PC-9 (cell line): ENCODE measurements at regions not wholly inside any gene's neighbourhood (a gene's known extent, or its start where the extent isn't known, plus 50 kb on each side); places are given as distances from the start of the nearest gene placed in this dataset.

Experiments used
- BruUV-seq: library from RNA; stranded (reverse); fragments of 400-500 nt; replicated peaks from 2 replicates; lab custom pipeline; 2021; lab: Mats Ljungman, UMichigan
- CTCF ChIA-PET: fragments of 300-600 bp; sonication (Branson Sonifier 250); formaldehyde crosslinking; loops from one replicate; lab custom pipeline; 2022; ENCODE audit warnings: antibody characterized with exemption; lab: Charles Lee
- POLR2A ChIA-PET: fragments of 300-600 bp; sonication (Branson Sonifier 250); formaldehyde crosslinking; loops from one replicate; lab custom pipeline; 2022; ENCODE audit warnings: antibody characterized with exemption; ENCODE audit not compliant: unreplicated experiment; lab: Charles Lee
- DNase-seq, 2 experiments: peaks; one replicate each; pipeline versions ENCODE4 v3.0.0 to v3.0.0-alpha.2; 2015 to 2022; ENCODE audit warnings: mixed read lengths in 1 of 2
- H2AFZ ChIP-seq: fragments of 200-600 bp; sonication (generic); 2 replicates; pipeline ENCODE4 v1.8.1; 2017; ENCODE audit warnings: antibody characterized with exemption
- H3F3A ChIP-seq: fragments of 200-600 bp; sonication (generic); 2 replicates; pipeline ENCODE4 v1.8.1; 2017; ENCODE audit warnings: antibody characterized with exemption, mild to moderate bottlenecking, low read depth; ENCODE audit not compliant: insufficient read depth
- H3K27ac ChIP-seq: fragments of 200-600 bp; sonication (generic); 2 replicates; pipeline ENCODE4 v1.6.1; 2016; ENCODE audit warnings: mixed run types
- H3K27me3 ChIP-seq: fragments of 200-600 bp; sonication (generic); 2 replicates; pipeline ENCODE4 v1.6.1; 2016; ENCODE audit warnings: low read depth, mixed run types; ENCODE audit not compliant: insufficient read depth
- H3K36me3 ChIP-seq: fragments of 200-600 bp; sonication (generic); 2 replicates; pipeline ENCODE4 v1.6.1; 2016; ENCODE audit warnings: low read depth, mixed run types
- H3K4me1 ChIP-seq: fragments of 200-600 bp; sonication (generic); replicated peaks from 2 replicates; pipeline ENCODE4 v1.6.1; 2016; ENCODE audit warnings: mixed run types; ENCODE audit not compliant: insufficient read depth
- H3K4me2 ChIP-seq: fragments of 200-600 bp; sonication (generic); 2 replicates; pipeline ENCODE4 v1.6.1; 2017; ENCODE audit warnings: mixed run types
- H3K4me3 ChIP-seq: fragments of 200-600 bp; sonication (generic); 2 replicates; pipeline ENCODE4 v1.6.1; 2016; ENCODE audit warnings: mixed run types
- H3K79me2 ChIP-seq: fragments of 200-600 bp; sonication (generic); 2 replicates; pipeline ENCODE4 v1.6.1; 2017; ENCODE audit warnings: low read depth, mixed run types
- H3K9me2 ChIP-seq: fragments of 200-600 bp; sonication (generic); 2 replicates; pipeline ENCODE4 v1.8.1; 2017; ENCODE audit warnings: mild to moderate bottlenecking; ENCODE audit not compliant: insufficient read depth
- H3K9me3 ChIP-seq: fragments of 200-600 bp; sonication (generic); 2 replicates; pipeline ENCODE4 v1.8.1; 2016; ENCODE audit warnings: low read depth; ENCODE audit not compliant: insufficient read depth
- H4K20me1 ChIP-seq: fragments of 200-600 bp; sonication (generic); 2 replicates; pipeline ENCODE4 v1.8.1; 2017; ENCODE audit not compliant: insufficient read depth
- CTCF ChIP-seq: fragments of 200-600 bp; sonication (generic); conservative IDR thresholded peaks from 2 replicates; pipeline ENCODE4 v1.6.1; 2017; ENCODE audit warnings: mixed run types, antibody characterized with exemption, mild to moderate bottlenecking, moderate library complexity
- EZH2 ChIP-seq: fragments of 200-600 bp; sonication (generic); IDR thresholded peaks from 2 replicates; pipeline ENCODE4 v1.8.0; 2017; ENCODE audit warnings: antibody characterized with exemption, low read depth
- intact Hi-C: fragments of 100-400 bp; cut with micrococcal nuclease; formaldehyde crosslinking; loops from one replicate; pipeline ENCODE4 v1.10.0; 2022; ENCODE audit not compliant: unreplicated experiment

DNA sequence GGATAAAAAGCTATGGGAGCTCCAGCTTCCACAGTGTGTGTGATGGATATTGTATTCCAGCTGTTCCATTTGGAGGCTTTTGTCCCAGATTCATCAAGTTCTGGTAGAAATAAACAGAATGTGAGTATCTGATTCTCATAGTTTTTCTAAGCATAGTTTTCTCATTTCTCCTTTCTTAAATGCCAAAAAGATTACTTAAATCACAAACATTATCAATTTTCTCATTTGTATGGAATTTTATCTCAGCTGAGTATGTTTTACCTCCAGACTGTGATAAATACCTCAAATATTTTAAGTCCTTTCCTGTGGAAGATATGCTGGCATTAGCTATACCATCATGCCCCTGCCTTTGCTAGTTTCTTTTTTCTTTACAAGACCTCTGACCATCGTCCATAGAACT, 767.3 kb downstream of the TFAP2A start:
- Histone ChIP-seq H3K27ac (no peak overlapping the region), H3K4me3 (no peak overlapping the region), H3F3A (no peaks in the 10 kb centered on the region), H3K9me2 (no peaks in the 10 kb centered on the region), H3K4me1 (no peaks in the 10 kb centered on the region), H3K36me3 (no peaks in the 10 kb centered on the region), H2AFZ (no peak overlapping the region), H3K9me3 (no peaks in the 10 kb centered on the region), H3K4me2 (no peak overlapping the region), H3K79me2 (no peaks in the 10 kb centered on the region), H3K27me3 (no peaks in the 10 kb centered on the region), H4K20me1 (no peaks in the 10 kb centered on the region)
- intact Hi-C loops: no loop called here
- no peak for TF ChIP-seq CTCF
- no peak for TF ChIP-seq EZH2
- CTCF ChIA-PET: no interaction called here
- POLR2A ChIA-PET: no interaction called here
- no TSS peak for BruUV-seq
- no peak for DNase-seq

GRCh38 chr6:9647071-9647445, 767.8 kb downstream of the TFAP2A start:
- intact Hi-C loops: no loop called here
- Histone ChIP-seq H3K9me2 (no peaks in the 10 kb centered on the region), H3K4me2 (no peak overlapping the region), H3K27ac (no peak overlapping the region), H3K4me3 (no peak overlapping the region), H3K4me1 (no peaks in the 10 kb centered on the region), H3F3A (no peaks in the 10 kb centered on the region), H3K36me3 (no peaks in the 10 kb centered on the region), H3K9me3 (no peaks in the 10 kb centered on the region), H2AFZ (no peak overlapping the region), H3K27me3 (no peaks in the 10 kb centered on the region), H4K20me1 (no peaks in the 10 kb centered on the region), H3K79me2 (no peaks in the 10 kb centered on the region)
- no peak for TF ChIP-seq EZH2
- TF ChIP-seq CTCF: no peak
- ChIA-PET CTCF (interaction anchor here (0.5 to 0.6 kb wide), 2 partner anchors 550 to 768 kb away, joined by 3 to 11 read pairs; no protein-coding TSS in a partner anchor), POLR2A (interaction anchor here (0.6 kb wide), 1 partner anchor 639 kb away, joined by 3 read pairs; no protein-coding TSS in a partner anchor)
- no peak for DNase-seq
- no TSS peak for BruUV-seq

DNA sequence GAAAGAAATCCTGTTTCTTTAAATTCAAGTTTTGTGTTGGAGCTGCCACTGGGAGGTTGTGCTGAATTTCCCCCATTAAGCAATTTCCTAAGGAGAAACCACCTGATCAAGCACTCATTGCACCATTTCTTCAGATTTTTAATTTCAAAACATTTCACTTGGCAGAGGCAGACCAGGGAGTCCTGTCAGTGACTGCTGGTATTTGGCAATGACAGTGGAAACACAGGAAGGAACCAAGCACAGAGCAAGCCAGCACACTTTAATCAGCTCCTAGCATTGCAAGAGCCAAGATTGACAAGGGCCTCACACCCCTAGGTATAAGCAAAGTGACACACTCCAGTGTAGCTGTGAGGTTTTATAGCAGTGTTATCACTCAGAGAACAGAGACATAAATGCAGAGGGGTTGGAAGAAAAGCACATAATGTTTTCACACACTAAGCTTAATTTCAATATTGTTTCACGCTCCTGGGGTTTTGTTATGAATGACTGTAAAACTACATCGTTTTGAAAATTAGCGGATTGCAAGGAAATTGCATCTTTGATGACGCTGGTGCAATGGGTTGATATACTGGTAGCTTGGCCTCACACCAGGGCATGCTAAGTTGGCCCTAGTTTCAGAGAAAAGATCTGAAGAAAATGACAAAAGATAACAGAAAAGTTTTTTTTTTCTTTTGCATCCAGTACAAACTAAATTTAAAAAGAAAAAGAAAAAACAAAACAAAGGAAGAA, 768.4 kb downstream of the TFAP2A start:
- POLR2A ChIA-PET: interaction anchor here (0.6 kb wide), 1 partner anchor 638 kb away, joined by 3 read pairs; no protein-coding TSS in a partner anchor
- intact Hi-C loops: no loop called here

More for the DNA sequence above, 768.4 kb downstream of the TFAP2A start:
- Histone ChIP-seq H3K4me2 (no peak overlapping the region), H3F3A (no peaks in the 10 kb centered on the region), H4K20me1 (no peaks in the 10 kb centered on the region), H3K4me3 (no peak overlapping the region), H3K4me1 (no peaks in the 10 kb centered on the region), H3K9me2 (no peaks in the 10 kb centered on the region), H3K27me3 (no peaks in the 10 kb centered on the region), H3K27ac (no peak overlapping the region), H3K79me2 (no peaks in the 10 kb centered on the region), H3K9me3 (no peaks in the 10 kb centered on the region), H2AFZ (no peak overlapping the region), H3K36me3 (no peaks in the 10 kb centered on the region)
- no TSS peak for BruUV-seq
- no peak for TF ChIP-seq EZH2
- TF ChIP-seq CTCF: no peak
- DNase-seq: no peak
- CTCF ChIA-PET: interaction anchor here (0.5 to 0.6 kb wide), 2 partner anchors 551 to 769 kb away, joined by 3 to 11 read pairs; no protein-coding TSS in a partner anchor
